HCT116 (cell line): ENCODE measurements at regions not wholly inside any gene's neighbourhood (a gene's known extent, or its start where the extent isn't known, plus 50 kb on each side); places are given as distances from the start of the nearest gene placed in this dataset.

Experiments used
- ATAC-seq: fragments of 200-7000 bp; cut with Tn5 transposase; 2 replicates; pipeline ENCODE4 v1.9.1; 2020; ENCODE audit warnings: mild to moderate bottlenecking, moderate library complexity
- BruUV-seq: library from RNA; stranded (reverse); fragments of 400-500 nt; replicated peaks from 2 replicates; lab custom pipeline; 2021; lab: Mats Ljungman, UMichigan
- CTCF ChIA-PET: fragments of 300-600 bp; sonication (Branson Sonifier 250); formaldehyde crosslinking; loops from one replicate; lab custom pipeline; 2021; ENCODE audit warnings: antibody characterized with exemption; lab: Charles Lee
- POLR2A ChIA-PET: fragments of 300-600, 350-600 bp; sonication (Branson Sonifier 250); formaldehyde crosslinking; loops from one replicate; lab custom pipeline; 2021; ENCODE audit warnings: antibody characterized with exemption; lab: Charles Lee
- RAD21 ChIA-PET, 2 experiments: fragments of 300-600 bp; sonication (Branson Sonifier 250); formaldehyde crosslinking; loops; one replicate each; lab custom pipeline; 2023; ENCODE audit warnings: low total read pairs in 2 of 2; ENCODE audit not compliant: uncharacterized antibody in 2 of 2, unreplicated experiment in 2 of 2, low non-redundant PET in 1 of 2; lab: Charles Lee
- DNase-seq: peaks from one replicate; pipeline ENCODE4 v3.0.0-alpha.2; 2010; ENCODE audit warnings: low read depth, low spot score
- H2AFZ ChIP-seq: fragments of 200-600 bp; shearing (Covaris generic), sonication (generic); 2 replicates; pipeline ENCODE4 v1.6.1; 2017; ENCODE audit warnings: low read depth, mixed run types, mixed read lengths, antibody characterized with exemption, low read length; ENCODE audit not compliant: poor library complexity, severe bottlenecking
- H3K27ac ChIP-seq: 2 replicates; pipeline ENCODE4 v1.5.1; 2012; ENCODE audit warnings: low read depth, low read length
- H3K27me3 ChIP-seq: fragments of 200-600 bp; sonication (generic); 2 replicates; pipeline ENCODE4 v1.6.1; 2016; ENCODE audit warnings: mixed run types, low read length, mixed read lengths; ENCODE audit not compliant: insufficient read depth
- H3K36me3 ChIP-seq, 2 experiments: fragments of 200-500 bp in 1 of 2; fragments of 200-600 bp in 1 of 2; sonication (Bioruptor generic) in 1 of 2; sonication (generic) in 1 of 2; 2 replicates each; pipeline versions ENCODE4 v1.5.1 to v1.6.1; 2014 to 2016; ENCODE audit warnings: low read length in 2 of 2, inconsistent platforms in 1 of 2, mixed read lengths in 1 of 2, mixed run types in 1 of 2; ENCODE audit not compliant: insufficient read depth in 2 of 2, control insufficient read depth in 1 of 2
- H3K4me1 ChIP-seq, 2 experiments: fragments of 200-600 bp in 1 of 2; sonication (generic) in 1 of 2; 2 replicates each; pipeline versions ENCODE4 v1.5.1 to v1.6.1; 2012 to 2017; ENCODE audit warnings: low read length in 2 of 2, inconsistent platforms in 1 of 2, mild to moderate bottlenecking in 1 of 2, mixed read lengths in 1 of 2, mixed run types in 1 of 2, moderate library complexity in 1 of 2; ENCODE audit not compliant: insufficient read depth in 2 of 2, control insufficient read depth in 1 of 2
- H3K4me2 ChIP-seq: fragments of 200-600 bp; sonication (generic); 2 replicates; pipeline ENCODE4 v1.6.1; 2017; ENCODE audit warnings: mixed run types, low read length, mixed read lengths
- H3K4me3 ChIP-seq, 2 experiments: fragments of 200-600 bp in 1 of 2; sonication (generic) in 1 of 2; replicated peaks in 1 of 2; 2 replicates each; pipeline ENCODE4 v1.5.1; 2011 to 2016; ENCODE audit warnings: low read length in 2 of 2, control low read depth in 1 of 2, low read depth in 1 of 2, mild to moderate bottlenecking in 1 of 2, mixed read lengths in 1 of 2, mixed run types in 1 of 2
- H3K79me2 ChIP-seq: fragments of 200-600 bp; sonication (generic); 2 replicates; pipeline ENCODE4 v1.6.1; 2017; ENCODE audit warnings: mild to moderate bottlenecking, mixed run types, low read length, moderate library complexity, mixed read lengths; ENCODE audit not compliant: insufficient read depth
- H3K9ac ChIP-seq: fragments of 200-600 bp; sonication (generic); 2 replicates; pipeline ENCODE4 v1.6.1; 2016; ENCODE audit warnings: low read length, mixed read lengths
- H3K9me2 ChIP-seq: fragments of 200-600 bp; sonication (generic), shearing (Covaris generic); 2 replicates; pipeline ENCODE4 v1.6.1; 2017; ENCODE audit warnings: mixed run types, mild to moderate bottlenecking, moderate library complexity; ENCODE audit not compliant: insufficient read depth
- H3K9me3 ChIP-seq, 2 experiments: fragments of 200-500 bp in 1 of 2; fragments of 200-600 bp in 1 of 2; sonication (Bioruptor generic) in 1 of 2; sonication (generic) in 1 of 2; 2 replicates each; pipeline ENCODE4 v1.6.1; 2014 to 2017; ENCODE audit warnings: low read length in 2 of 2, mixed read lengths in 2 of 2, inconsistent platforms in 1 of 2, low read depth in 1 of 2, mild to moderate bottlenecking in 1 of 2, mixed run types in 1 of 2, moderate library complexity in 1 of 2; ENCODE audit not compliant: control insufficient read depth in 1 of 2, insufficient read depth in 1 of 2
- H4K20me1 ChIP-seq: fragments of 200-600 bp; sonication (generic), shearing (Covaris generic); 2 replicates; pipeline ENCODE4 v1.6.1; 2017; ENCODE audit warnings: mixed run types, mild to moderate bottlenecking, moderate library complexity; ENCODE audit not compliant: insufficient read depth
- CBX3 ChIP-seq: IDR thresholded peaks from 2 replicates; pipeline ENCODE4 v1.6.1; 2012; ENCODE audit warnings: low read depth
- CTCF ChIP-seq, 3 experiments: fragments of 200-600 bp in 1 of 3; sonication (generic) in 1 of 3; IDR thresholded peaks in 2 of 3; conservative IDR thresholded peaks in 1 of 3; 2 replicates each; pipeline ENCODE4 v1.5.1; 2012 to 2017; ENCODE audit warnings: low read depth in 2 of 3, low read length in 2 of 3, antibody characterized with exemption in 1 of 3, borderline replicate concordance in 1 of 3, control low read depth in 1 of 3, mild to moderate bottlenecking in 1 of 3, mixed read lengths in 1 of 3, mixed run types in 1 of 3, moderate library complexity in 1 of 3; ENCODE audit not compliant: insufficient read depth in 1 of 3
- EGR1 ChIP-seq: IDR thresholded peaks from 2 replicates; pipeline ENCODE4 v1.6.1; 2012; ENCODE audit warnings: low read depth
- FOSL1 ChIP-seq: IDR thresholded peaks from 2 replicates; pipeline ENCODE4 v1.6.1; 2012; ENCODE audit warnings: low read depth
- JUND ChIP-seq: IDR thresholded peaks from 2 replicates; pipeline ENCODE4 v1.6.1; 2012
- SIN3A ChIP-seq: IDR thresholded peaks from 2 replicates; pipeline ENCODE4 v1.6.1; 2012; ENCODE audit warnings: low read depth
- SP1 ChIP-seq: IDR thresholded peaks from 2 replicates; pipeline ENCODE4 v1.6.1; 2012; ENCODE audit warnings: low read depth
- ZBTB33 ChIP-seq: IDR thresholded peaks from 2 replicates; pipeline ENCODE4 v1.6.1; 2011; ENCODE audit warnings: mild to moderate bottlenecking, low read length, moderate library complexity; ENCODE audit not compliant: insufficient replicate concordance; ENCODE audit errors: extremely low read depth
- ZFX ChIP-seq: fragments of 450-650 bp; IDR thresholded peaks from 2 replicates; pipeline ENCODE4 v1.6.1; 2017
- ZNF274 ChIP-seq: fragments of 200-500 bp; sonication (Bioruptor generic); IDR thresholded peaks from 2 replicates; pipeline ENCODE4 v1.6.1; 2014; ENCODE audit warnings: mild to moderate bottlenecking, low read depth, low read length, inconsistent platforms
- intact Hi-C: fragments of 100-400 bp; cut with micrococcal nuclease; formaldehyde crosslinking; loops from 2 replicates; pipeline ENCODE4 v1.10.0; 2022

- Histone ChIP-seq H2AFZ (no peak overlapping the region), H3K27me3 (no peaks in the 10 kb centered on the region), H4K20me1 (no peaks in the 10 kb centered on the region), H3K4me3 (no peak overlapping the region), H3K4me1 (no peaks in the 10 kb centered on the region), H3K9me3 (peaks cover 0 to 10% of the 10 kb centered on the region in 2 experiments; a peak in 1 of 4 replicates), H3K36me3 (no peaks in the 10 kb centered on the region), H3K9ac (no peak overlapping the region), H3K79me2 (no peaks in the 10 kb centered on the region), H3K4me2 (no peak overlapping the region), H3K27ac (no peak overlapping the region), H3K9me2 (no peaks in the 10 kb centered on the region)
- ChIA-PET POLR2A (no interaction called here), RAD21 (no interaction called here), CTCF (no interaction called here)
- intact Hi-C loops = no loop called here
- no peak for DNase-seq
- ATAC-seq = no peak
- no peak for TF ChIP-seq EGR1
- TF ChIP-seq CBX3 = no peak
- TF ChIP-seq ZBTB33 = no peak
- TF ChIP-seq JUND = no peak
- no peak for TF ChIP-seq FOSL1
- no peak for TF ChIP-seq ZFX
- TF ChIP-seq ZNF274 = no peak
- no peak for TF ChIP-seq SP1
- TF ChIP-seq CTCF (IDR thresholded peaks at IDR 0.05 in 2 of 3, conservative IDR thresholded peaks at IDR 0.05 in 1 of 3; ENCODE audit: borderline replicate concordance in 1 of 3, insufficient read depth in 1 of 3, low read depth in 2 of 3, low read length in 2 of 3) = no peak
- TF ChIP-seq SIN3A = no peak
- no TSS peak for BruUV-seq
Observed at GRCh38 chr6:167670938-167671338, 155.8 kb upstream of the AFDN start.
